K562 (cell line): ENCODE measurements at regions not wholly inside any gene's neighbourhood (a gene's known extent, or its start where the extent isn't known, plus 50 kb on each side); places are given as distances from the start of the nearest gene placed in this dataset.

Experiments used
- ARID3B ChIP-seq: fragments of 250-450 bp; sonication (Bioruptor Pico); IDR thresholded peaks from 2 replicates; pipeline ENCODE4 v1.4.0; 2020; ENCODE audit warnings: borderline replicate concordance
- HDAC1 ChIP-seq, 2 experiments: fragments of 450-650 bp; IDR thresholded peaks; 2 replicates each; pipeline ENCODE4 v1.6.1; 2016 to 2017; ENCODE audit warnings: inconsistent platforms in 1 of 2, mild to moderate bottlenecking in 1 of 2, moderate library complexity in 1 of 2
- HNRNPUL1 ChIP-seq: fragments of 200-400 bp; formaldehyde crosslinking; IDR thresholded peaks from 2 replicates; pipeline ENCODE4 v1.6.1; 2017; ENCODE audit warnings: low read length
- ILK ChIP-seq: fragments of 450-650 bp; IDR thresholded peaks from 2 replicates; pipeline ENCODE4 v1.6.1; 2016; ENCODE audit warnings: missing genetic modification characterization, low read depth, mild to moderate bottlenecking, missing compliant biosample characterization, moderate library complexity, borderline replicate concordance
- KDM1A ChIP-seq, 2 experiments: fragments of 450-650 bp; IDR thresholded peaks; 2 replicates each; pipeline ENCODE4 v1.6.1; 2016; ENCODE audit warnings: mild to moderate bottlenecking in 2 of 2
- RBM25 ChIP-seq: fragments of 200-400 bp; formaldehyde crosslinking; IDR thresholded peaks from 2 replicates; pipeline ENCODE4 v1.6.1; 2018; ENCODE audit warnings: low read length, low read depth, moderate library complexity; ENCODE audit not compliant: severe bottlenecking
- TAF15 ChIP-seq: fragments of 200-400 bp; formaldehyde crosslinking; IDR thresholded peaks from 2 replicates; pipeline ENCODE4 v1.6.1; 2017; ENCODE audit warnings: mild to moderate bottlenecking, low read depth, low read length, moderate library complexity
- TOE1 ChIP-seq, 2 experiments: fragments of 450-650 bp in 1 of 2; sonication (generic) in 1 of 2; formaldehyde crosslinking in 1 of 2; IDR thresholded peaks; 2 replicates each; pipeline versions ENCODE4 v1.7.1 to v1.8.0; 2016 to 2022; ENCODE audit warnings: borderline replicate concordance in 2 of 2, mild to moderate bottlenecking in 2 of 2, antibody characterized with exemption in 1 of 2, inconsistent platforms in 1 of 2, low read depth in 1 of 2, missing genetic modification reagents in 1 of 2, moderate library complexity in 1 of 2
- ZFP30 ChIP-seq: fragments of 250-450 bp; sonication (Bioruptor Pico); IDR thresholded peaks from 2 replicates; pipeline ENCODE4 v1.8.0; 2022; ENCODE audit warnings: moderate library complexity, mild to moderate bottlenecking, inconsistent platforms, borderline replicate concordance
- ZNF79 ChIP-seq: fragments of 250-450 bp; sonication (Bioruptor Pico); IDR thresholded peaks from 2 replicates; pipeline ENCODE4 v1.4.0; 2020; ENCODE audit warnings: low read depth, mild to moderate bottlenecking, moderate library complexity
- TF ChIP-seq, protein P1 (sequence below): fragments of 450-650 bp; IDR thresholded peaks from 2 replicates; pipeline ENCODE4 v1.6.1; 2017; ENCODE audit warnings: antibody characterized with exemption, mild to moderate bottlenecking
- TF ChIP-seq, protein P2 (sequence below): sonication (generic); formaldehyde crosslinking; IDR thresholded peaks from 2 replicates; pipeline ENCODE4 v1.8.1; 2023; ENCODE audit warnings: mild to moderate bottlenecking, missing genetic modification reagents

- no peak for TF ChIP-seq ZNF79 (CRISPR knock-in tag)
- peak; percentile 70 for TF ChIP-seq RBM25
- TF ChIP-seq ZFP30 (CRISPR knock-in tag): no peak
- TF ChIP-seq, protein P1, sequence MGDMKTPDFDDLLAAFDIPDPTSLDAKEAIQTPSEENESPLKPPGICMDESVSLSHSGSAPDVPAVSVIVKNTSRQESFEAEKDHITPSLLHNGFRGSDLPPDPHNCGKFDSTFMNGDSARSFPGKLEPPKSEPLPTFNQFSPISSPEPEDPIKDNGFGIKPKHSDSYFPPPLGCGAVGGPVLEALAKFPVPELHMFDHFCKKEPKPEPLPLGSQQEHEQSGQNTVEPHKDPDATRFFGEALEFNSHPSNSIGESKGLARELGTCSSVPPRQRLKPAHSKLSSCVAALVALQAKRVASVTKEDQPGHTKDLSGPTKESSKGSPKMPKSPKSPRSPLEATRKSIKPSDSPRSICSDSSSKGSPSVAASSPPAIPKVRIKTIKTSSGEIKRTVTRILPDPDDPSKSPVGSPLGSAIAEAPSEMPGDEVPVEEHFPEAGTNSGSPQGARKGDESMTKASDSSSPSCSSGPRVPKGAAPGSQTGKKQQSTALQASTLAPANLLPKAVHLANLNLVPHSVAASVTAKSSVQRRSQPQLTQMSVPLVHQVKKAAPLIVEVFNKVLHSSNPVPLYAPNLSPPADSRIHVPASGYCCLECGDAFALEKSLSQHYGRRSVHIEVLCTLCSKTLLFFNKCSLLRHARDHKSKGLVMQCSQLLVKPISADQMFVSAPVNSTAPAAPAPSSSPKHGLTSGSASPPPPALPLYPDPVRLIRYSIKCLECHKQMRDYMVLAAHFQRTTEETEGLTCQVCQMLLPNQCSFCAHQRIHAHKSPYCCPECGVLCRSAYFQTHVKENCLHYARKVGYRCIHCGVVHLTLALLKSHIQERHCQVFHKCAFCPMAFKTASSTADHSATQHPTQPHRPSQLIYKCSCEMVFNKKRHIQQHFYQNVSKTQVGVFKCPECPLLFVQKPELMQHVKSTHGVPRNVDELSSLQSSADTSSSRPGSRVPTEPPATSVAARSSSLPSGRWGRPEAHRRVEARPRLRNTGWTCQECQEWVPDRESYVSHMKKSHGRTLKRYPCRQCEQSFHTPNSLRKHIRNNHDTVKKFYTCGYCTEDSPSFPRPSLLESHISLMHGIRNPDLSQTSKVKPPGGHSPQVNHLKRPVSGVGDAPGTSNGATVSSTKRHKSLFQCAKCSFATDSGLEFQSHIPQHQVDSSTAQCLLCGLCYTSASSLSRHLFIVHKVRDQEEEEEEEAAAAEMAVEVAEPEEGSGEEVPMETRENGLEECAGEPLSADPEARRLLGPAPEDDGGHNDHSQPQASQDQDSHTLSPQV: no peak
- no peak for TF ChIP-seq HNRNPUL1
- TF ChIP-seq, protein P2, sequence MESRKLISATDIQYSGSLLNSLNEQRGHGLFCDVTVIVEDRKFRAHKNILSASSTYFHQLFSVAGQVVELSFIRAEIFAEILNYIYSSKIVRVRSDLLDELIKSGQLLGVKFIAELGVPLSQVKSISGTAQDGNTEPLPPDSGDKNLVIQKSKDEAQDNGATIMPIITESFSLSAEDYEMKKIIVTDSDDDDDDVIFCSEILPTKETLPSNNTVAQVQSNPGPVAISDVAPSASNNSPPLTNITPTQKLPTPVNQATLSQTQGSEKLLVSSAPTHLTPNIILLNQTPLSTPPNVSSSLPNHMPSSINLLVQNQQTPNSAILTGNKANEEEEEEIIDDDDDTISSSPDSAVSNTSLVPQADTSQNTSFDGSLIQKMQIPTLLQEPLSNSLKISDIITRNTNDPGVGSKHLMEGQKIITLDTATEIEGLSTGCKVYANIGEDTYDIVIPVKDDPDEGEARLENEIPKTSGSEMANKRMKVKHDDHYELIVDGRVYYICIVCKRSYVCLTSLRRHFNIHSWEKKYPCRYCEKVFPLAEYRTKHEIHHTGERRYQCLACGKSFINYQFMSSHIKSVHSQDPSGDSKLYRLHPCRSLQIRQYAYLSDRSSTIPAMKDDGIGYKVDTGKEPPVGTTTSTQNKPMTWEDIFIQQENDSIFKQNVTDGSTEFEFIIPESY (CRISPR knock-in tag): no peak
- TF ChIP-seq TOE1 (IDR thresholded peaks at IDR 0.05; ENCODE audit: borderline replicate concordance): 0 out of 2 replicates have a peak, but pooled peaks have one; percentile 41
- no peak for TF ChIP-seq TOE1 (CRISPR knock-in tag; IDR thresholded peaks at IDR 0.05; ENCODE audit: borderline replicate concordance, low read depth)
- no peak for TF ChIP-seq ILK (tag)
- TF ChIP-seq HDAC1 (IDR thresholded peaks at IDR 0.05): 0 out of 4 replicates have a peak, but pooled peaks of 1 of the 2 experiments have one; percentile 8
- TF ChIP-seq TAF15: no peak
- no peak for TF ChIP-seq ARID3B (CRISPR knock-in tag)
- TF ChIP-seq KDM1A (IDR thresholded peaks at IDR 0.05): 0 out of 4 replicates have a peak, but pooled peaks of 1 of the 2 experiments have one; percentile 34
Measured at GRCh38 chr6:108735310-108736001, 112.8 kb upstream of the ARMC2 start (continued).
